ENCODE measurements at regions not wholly inside any gene's neighbourhood (a gene's known extent, or its start where the extent isn't known, plus 50 kb on each side); places are given as distances from the start of the nearest gene placed in this dataset.
"Not testable (repeated sequence)": the region's sequence is repeated elsewhere in the genome, so short reads cannot be mapped to it uniquely, and the experiment has no call there.

GRCh38 chr1:70760154-70760553 lies 287.5 kb downstream of the PTGER3 start:
- no peak for DNase-seq

GRCh38 chr1:70762386-70762785 lies 285.2 kb downstream of the PTGER3 start:
- DNase-seq, result no peak

GRCh38 chr1:70764747-70765146 lies 282.9 kb downstream of the PTGER3 start:
- no peak for DNase-seq

- no peak for DNase-seq
Measured at GRCh38 chr1:70767377-70767776, 280.2 kb downstream of the PTGER3 start.

GRCh38 chr1:70768216-70768615 lies 279.4 kb downstream of the PTGER3 start:
- DNase-seq, result no peak

GRCh38 chr1:70778056-70778762 lies 269.4 kb downstream of the PTGER3 start:
- DNase-seq, result no peak

DNA sequence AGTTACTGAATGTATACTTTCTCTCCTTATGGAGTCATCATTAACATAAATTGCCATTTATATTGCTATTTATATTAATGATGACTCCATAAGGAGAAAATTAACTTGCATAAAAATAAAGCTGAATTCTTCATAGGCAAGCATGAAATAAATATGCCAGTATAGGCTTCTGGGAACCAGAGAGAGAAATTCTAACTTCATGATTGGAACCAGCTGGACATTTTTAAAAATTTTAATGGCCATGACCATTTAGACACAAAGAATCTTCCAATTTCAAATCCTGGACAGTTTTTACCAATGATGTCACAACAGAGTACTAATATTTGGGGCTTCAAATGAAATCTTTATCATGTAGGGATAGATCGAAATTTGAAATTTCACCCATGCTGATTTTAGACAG lies 268.7 kb downstream of the PTGER3 start:
- no peak for DNase-seq

- no peak for DNase-seq
Measured at GRCh38 chr1:70779571-70779970, 268.0 kb downstream of the PTGER3 start.

- DNase-seq, result no peak
Measured at GRCh38 chr1:70785287-70785686, 262.3 kb downstream of the PTGER3 start.

DNA sequence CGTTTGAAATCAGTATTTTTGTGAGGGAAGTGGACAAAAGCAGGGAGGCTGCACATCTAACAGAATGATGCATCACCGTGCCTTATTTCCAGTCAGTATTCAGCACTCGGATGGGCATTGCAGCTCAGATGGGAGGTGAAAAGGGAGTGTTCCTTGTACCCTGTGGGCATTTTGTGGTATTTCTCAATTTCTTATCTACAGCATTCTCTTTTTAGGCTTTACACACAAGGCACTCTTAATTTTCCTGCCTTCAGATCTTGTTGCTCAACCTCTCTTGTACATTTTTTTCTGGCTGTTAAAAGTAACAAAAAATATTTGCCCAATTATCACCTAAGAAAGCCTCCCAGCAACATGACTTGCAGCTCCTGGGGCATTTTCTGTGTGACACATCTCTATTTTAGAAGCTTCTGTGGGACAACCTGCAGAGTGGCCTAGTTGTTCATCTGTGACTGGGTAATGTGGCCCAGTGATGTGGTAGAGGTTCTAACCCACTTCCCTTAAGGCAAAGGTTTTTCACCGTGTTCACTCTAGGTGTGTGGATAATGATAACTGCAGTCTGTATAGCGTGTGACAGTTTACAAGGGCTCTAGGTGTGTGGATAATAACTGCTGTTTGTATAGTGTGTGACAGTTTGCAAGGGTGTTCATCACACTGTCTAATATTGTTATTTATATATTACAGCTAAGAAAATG lies 257.2 kb downstream of the PTGER3 start:
- no peak for DNase-seq

DNA sequence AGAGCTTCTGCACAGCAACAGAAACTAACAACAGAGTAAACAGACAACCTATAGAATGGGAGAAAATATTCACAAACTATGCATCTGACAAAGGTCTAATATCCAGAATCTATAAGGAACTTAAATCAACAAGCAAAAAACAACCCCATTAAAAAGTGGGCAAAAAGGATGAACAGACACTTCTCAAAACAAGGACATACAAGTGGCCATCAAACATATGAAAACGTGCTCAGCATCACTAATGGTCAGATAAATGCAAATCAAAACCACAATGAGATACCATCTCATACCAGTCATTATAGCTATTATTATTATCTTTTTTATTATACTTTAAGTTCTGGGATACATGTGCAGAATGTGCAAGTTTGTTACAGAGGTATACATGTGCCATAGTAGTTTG lies 252.6 kb downstream of the PTGER3 start:
- DNase-seq, result not testable (repeated sequence)

GRCh38 chr1:70796298-70796697 lies 251.3 kb downstream of the PTGER3 start:
- DNase-seq, result not testable (repeated sequence)

DNA sequence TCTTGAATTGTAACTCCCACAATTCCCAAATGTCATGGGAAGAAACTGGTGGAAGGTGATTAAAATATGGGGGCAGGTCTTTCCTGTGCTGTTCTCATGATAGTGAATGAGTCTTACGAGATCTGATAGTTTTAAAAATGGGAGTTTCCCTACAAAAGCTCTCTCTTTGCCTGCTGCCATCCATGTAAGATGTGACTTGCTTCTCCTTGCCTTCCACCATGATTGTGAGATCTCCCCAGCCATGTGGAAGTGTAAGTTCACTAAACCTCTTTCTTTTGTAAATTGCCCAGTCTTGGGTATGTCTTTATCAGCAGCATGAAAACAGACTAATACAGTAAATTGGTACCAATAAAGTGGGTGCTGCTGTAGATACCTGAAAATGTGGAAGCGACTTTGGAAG lies 245.0 kb downstream of the PTGER3 start:
- DNase-seq, result not testable (repeated sequence)

DNA sequence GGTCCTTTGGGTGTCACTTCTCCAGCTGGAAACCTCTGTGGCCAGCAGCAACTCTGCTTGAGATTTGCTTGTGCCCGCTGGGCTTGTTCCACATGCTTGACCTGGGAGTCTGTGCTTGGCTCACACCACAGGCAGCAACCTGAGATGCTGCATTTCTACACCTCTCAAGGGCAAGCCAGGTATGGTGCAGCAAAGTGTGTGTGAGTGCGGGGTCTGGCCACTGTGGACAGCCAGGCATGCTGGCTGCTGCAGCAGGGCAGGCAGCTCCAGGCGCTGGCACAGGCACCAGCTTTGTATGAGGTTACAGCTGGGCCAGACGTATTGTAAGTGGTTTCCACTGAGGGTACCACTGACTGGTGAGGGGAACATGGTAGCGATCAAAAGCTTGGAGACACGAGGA lies 242.0 kb downstream of the PTGER3 start:
- no peak for DNase-seq

GRCh38 chr1:70807088-70807664 lies 240.4 kb downstream of the PTGER3 start:
- no peak for DNase-seq

DNA sequence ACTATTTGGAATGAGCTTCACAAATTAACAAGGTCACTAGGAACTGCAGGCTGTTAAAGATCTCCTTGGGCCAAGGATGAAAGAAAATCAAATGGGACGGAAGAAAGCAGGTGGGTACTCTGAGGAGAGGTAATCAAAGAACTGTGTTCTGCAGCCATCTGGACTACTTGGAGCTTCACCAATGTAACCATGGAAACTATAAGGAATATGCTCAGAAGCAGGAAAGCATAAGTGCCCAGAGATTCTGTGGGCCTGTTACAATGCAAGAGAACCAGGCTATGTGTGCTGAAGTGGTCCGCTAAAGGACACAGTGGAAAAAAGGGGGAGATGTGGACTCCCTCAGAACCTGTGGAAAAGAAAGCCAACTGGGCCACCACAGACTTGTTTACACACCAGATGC lies 238.5 kb downstream of the PTGER3 start:
- DNase-seq, result no peak

- DNase-seq, result no peak
Measured at GRCh38 chr1:70811815-70812214, 235.8 kb downstream of the PTGER3 start.

DNA sequence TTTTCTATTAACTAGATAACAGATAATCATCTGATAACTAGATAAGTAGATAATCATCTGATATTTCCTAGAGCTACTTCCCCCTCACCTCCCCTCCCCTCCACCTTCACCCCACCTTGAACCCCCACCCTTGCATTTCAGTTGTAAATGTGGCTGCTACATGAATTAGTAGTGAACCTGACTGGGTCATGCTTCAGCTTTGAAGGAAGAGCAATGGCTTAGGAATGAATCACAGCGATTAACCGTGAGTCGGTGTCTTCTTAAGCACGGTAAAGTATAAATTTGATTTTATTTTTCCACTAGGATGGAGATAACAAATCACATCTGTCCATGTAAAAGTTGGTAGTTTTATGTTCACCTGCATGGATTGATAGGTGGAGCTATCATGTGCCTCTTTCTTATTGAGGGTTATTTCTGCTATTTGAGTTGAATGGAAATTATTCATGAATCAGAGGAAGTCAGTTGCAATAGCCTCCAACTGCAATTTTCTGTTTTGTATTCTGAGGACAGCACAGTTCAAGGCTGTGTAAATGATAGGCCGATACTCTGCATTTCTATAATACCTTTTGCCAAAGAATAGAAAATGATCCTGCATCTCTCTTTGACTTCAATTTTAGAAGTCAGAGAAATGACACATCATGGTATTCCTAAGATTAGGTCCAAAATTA lies 235.0 kb downstream of the PTGER3 start:
- no peak for DNase-seq

DNA sequence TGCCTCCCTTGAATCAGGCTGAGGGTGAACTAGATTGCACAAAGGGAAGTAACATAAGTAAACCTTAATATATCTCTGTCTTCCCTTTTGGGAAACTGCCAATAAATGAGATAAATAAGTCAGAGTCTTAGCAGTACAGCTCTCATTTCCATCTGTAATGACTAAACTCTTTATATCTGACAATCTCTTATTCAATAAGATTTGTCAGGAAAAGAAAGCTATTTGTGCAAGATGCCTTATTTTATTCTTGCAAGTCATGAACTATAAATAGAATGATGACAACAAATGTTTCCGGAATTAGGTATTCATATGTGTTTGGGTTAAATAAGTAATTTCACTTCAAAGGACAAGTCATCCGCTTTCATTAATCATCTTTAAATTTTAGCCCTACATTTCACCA lies 229.2 kb downstream of the PTGER3 start:
- DNase-seq, result no peak

DNA sequence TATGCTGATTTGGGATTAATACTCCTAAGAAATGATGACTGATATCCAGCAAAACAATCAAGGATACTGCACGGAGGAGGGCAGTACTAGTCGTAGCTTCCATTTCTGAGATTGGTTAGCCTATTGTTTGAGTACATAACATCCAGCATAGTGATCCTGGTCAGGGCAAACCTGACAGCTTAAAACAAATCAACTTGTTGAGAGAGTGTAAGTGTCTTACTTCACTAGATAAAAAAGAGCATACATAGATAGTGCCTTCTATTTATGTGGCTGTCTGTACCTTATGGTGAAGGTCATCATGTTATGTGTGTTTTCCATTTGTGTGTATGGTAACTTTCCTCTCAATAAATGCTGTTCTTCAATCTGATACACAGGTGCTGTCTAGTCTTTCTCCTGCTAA lies 228.4 kb downstream of the PTGER3 start:
- DNase-seq, result no peak

DNA sequence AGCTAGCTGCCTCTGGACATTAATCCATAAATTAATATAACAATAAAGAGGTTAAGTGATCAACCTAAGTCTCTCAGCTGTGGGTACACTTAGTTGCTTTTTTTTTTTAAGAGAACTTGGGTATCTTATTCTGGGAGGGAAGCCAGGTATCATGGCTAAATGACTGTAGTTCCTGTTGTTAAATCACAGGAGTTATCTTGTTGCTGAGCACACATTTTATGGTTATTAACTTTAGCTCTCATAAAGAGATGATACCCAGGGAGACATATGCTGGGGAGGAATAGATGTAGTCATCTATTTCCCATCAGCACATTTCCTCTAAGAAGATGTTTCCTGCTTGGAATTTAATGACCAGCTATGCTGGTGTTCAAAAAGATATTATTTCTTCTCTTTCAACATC lies 227.8 kb downstream of the PTGER3 start:
- no peak for DNase-seq

DNA sequence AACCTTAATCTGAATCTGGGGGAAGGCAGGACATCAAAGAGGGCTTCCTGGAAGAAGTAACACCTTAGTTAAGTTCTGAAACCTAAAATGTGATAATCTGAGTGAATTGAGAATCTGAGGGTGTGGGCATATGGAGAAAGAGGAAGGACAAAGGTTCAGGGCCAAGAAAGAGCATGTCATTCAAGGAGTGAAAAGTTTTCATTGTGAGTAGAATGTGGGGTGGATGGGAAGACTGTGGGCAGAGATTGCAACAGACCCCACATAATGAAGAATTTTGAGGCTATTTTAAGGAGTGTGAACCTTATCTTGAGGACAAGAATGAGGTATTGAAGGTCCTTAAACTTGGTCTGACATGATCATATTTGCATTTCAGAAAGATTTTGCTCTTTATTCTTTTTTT lies 227.2 kb downstream of the PTGER3 start:
- DNase-seq, result no peak

DNA sequence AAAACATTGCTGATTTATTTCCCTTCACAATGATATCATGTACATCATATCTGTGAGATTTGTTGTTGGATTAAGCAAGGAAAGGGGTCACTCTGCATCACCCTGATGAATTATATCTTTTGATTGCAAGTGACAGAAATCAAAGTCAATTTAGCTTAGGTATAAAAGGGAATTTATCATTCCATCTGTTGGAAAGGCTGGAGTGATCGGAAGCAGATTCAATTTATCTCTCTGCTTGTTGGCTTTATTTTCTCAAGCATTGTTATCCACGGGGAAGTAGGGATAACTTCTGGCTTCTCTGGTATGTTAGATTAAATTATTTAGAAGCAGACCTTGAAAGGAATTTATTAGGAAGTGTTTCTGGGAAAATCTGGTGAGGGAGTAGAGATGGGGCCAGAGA lies 226.6 kb downstream of the PTGER3 start:
- no peak for DNase-seq

GRCh38 chr1:70826428-70826827 lies 221.2 kb downstream of the PTGER3 start:
- DNase-seq, result no peak
